SK-N-SH (cell line): ENCODE measurements at regions not wholly inside any gene's neighbourhood (a gene's known extent, or its start where the extent isn't known, plus 50 kb on each side); places are given as distances from the start of the nearest gene placed in this dataset.

Source experiments
- CTCF ChIA-PET: fragments of 300-600, 350-600 bp; formaldehyde crosslinking; extraction: SDS; loops from one replicate; lab custom pipeline; 2021; lab: Yijun Ruan, JAX
- POLR2A ChIA-PET: fragments of 350-600 bp; sonication (Branson Sonifier 250); formaldehyde crosslinking; extraction: SDS; loops from one replicate; lab custom pipeline; 2020; ENCODE audit warnings: antibody characterized with exemption, inconsistent platforms; lab: Yijun Ruan, JAX
- DNase-seq: peaks from one replicate; pipeline ENCODE4 v3.0.0; 2012
- H2AFZ ChIP-seq: fragments of 200-600 bp; sonication (generic); 2 replicates; pipeline ENCODE4 v1.8.1; 2016; ENCODE audit warnings: antibody characterized with exemption, mild to moderate bottlenecking, low read depth
- H3F3A ChIP-seq: fragments of 200-600 bp; sonication (generic); replicated peaks from 2 replicates; pipeline ENCODE3; 2016; ENCODE audit warnings: antibody characterized with exemption, mild to moderate bottlenecking; ENCODE audit not compliant: insufficient read depth
- H3K27ac ChIP-seq, 2 experiments: fragments of 200-500 bp in 1 of 2; fragments of 200-600 bp in 1 of 2; sonication (Bioruptor generic) in 1 of 2; sonication (generic), shearing (Covaris generic) in 1 of 2; 2 replicates each; pipeline versions ENCODE4 v1.5.1 to v1.6.1; 2014 to 2016; ENCODE audit warnings: low read depth in 2 of 2, inconsistent platforms in 1 of 2, low read length in 1 of 2, mild to moderate bottlenecking in 1 of 2, mixed read lengths in 1 of 2
- H3K27me3 ChIP-seq: fragments of 200-600 bp; sonication (generic), shearing (Covaris generic); 2 replicates; pipeline ENCODE4 v1.6.1; 2016; ENCODE audit warnings: mixed run types; ENCODE audit not compliant: insufficient read depth
- H3K36me3 ChIP-seq, 2 experiments: fragments of 200-500 bp in 1 of 2; fragments of 200-600 bp in 1 of 2; sonication (Bioruptor generic) in 1 of 2; sonication (generic) in 1 of 2; replicated peaks in 1 of 2; 2 replicates each; pipeline versions ENCODE3 to v1.5.1; 2014 to 2016; ENCODE audit warnings: low read length in 1 of 2, mild to moderate bottlenecking in 1 of 2; ENCODE audit not compliant: insufficient read depth in 2 of 2, control insufficient read depth in 1 of 2
- H3K4me1 ChIP-seq, 2 experiments: fragments of 200-500 bp in 1 of 2; fragments of 200-600 bp in 1 of 2; sonication (Bioruptor generic) in 1 of 2; sonication (generic), shearing (Covaris generic) in 1 of 2; 2 replicates each; pipeline versions ENCODE4 v1.5.1 to v1.6.1; 2014 to 2016; ENCODE audit warnings: low read depth in 1 of 2, low read length in 1 of 2, mixed run types in 1 of 2; ENCODE audit not compliant: insufficient read depth in 2 of 2, control insufficient read depth in 1 of 2
- H3K4me2 ChIP-seq: fragments of 200-600 bp; sonication (generic), shearing (Covaris generic); 2 replicates; pipeline ENCODE4 v1.6.1; 2017; ENCODE audit warnings: mixed run types
- H3K4me3 ChIP-seq, 2 experiments: fragments of 200-500 bp in 1 of 2; fragments of 200-600 bp in 1 of 2; sonication (Bioruptor generic) in 1 of 2; sonication (generic), shearing (Covaris generic) in 1 of 2; 2 replicates each; pipeline versions ENCODE4 v1.5.1 to v1.8.1; 2014 to 2016; ENCODE audit warnings: low read depth in 2 of 2, inconsistent platforms in 1 of 2, low read length in 1 of 2, mild to moderate bottlenecking in 1 of 2, mixed read lengths in 1 of 2, moderate library complexity in 1 of 2
- H3K79me2 ChIP-seq: fragments of 200-600 bp; sonication (generic); 2 replicates; pipeline ENCODE4 v1.8.1; 2017; ENCODE audit warnings: mild to moderate bottlenecking; ENCODE audit not compliant: insufficient read depth
- H3K9ac ChIP-seq: fragments of 200-600 bp; sonication (generic); 2 replicates; pipeline ENCODE4 v1.6.1; 2017; ENCODE audit warnings: mixed run types
- H3K9me2 ChIP-seq: fragments of 200-600 bp; sonication (generic); 2 replicates; pipeline ENCODE4 v1.6.1; 2017; ENCODE audit warnings: mixed run types
- H3K9me3 ChIP-seq: fragments of 200-600 bp; sonication (generic); 2 replicates; pipeline ENCODE4 v1.6.1; 2017; ENCODE audit warnings: mixed run types, mild to moderate bottlenecking, moderate library complexity
- H4K20me1 ChIP-seq: fragments of 200-600 bp; sonication (generic); 2 replicates; pipeline ENCODE4 v1.6.1; 2017; ENCODE audit warnings: mild to moderate bottlenecking, mixed run types; ENCODE audit not compliant: insufficient read depth
- CHD2 ChIP-seq: fragments of 150-350 bp; IDR thresholded peaks from 2 replicates; pipeline ENCODE4 v1.6.1; 2018; ENCODE audit warnings: low read length; ENCODE audit not compliant: partially characterized antibody
- CTCF ChIP-seq: fragments of 200-600 bp; sonication (generic); IDR thresholded peaks from 2 replicates; pipeline ENCODE4 v1.6.1; 2017; ENCODE audit warnings: antibody characterized with exemption, mild to moderate bottlenecking, moderate library complexity
- ELF1 ChIP-seq: IDR thresholded peaks from 2 replicates; pipeline ENCODE4 v1.4.0; 2012
- FOXM1 ChIP-seq: IDR thresholded peaks from 2 replicates; pipeline ENCODE4 v1.4.0; 2012; ENCODE audit warnings: low read depth, mild to moderate bottlenecking
- GATA2 ChIP-seq: sonication (generic); formaldehyde crosslinking; IDR thresholded peaks from 2 replicates; pipeline ENCODE4 v1.5.0; 2020; ENCODE audit warnings: mild to moderate bottlenecking, missing genetic modification reagents
- NFIC ChIP-seq: IDR thresholded peaks from 2 replicates; pipeline ENCODE4 v1.4.0; 2012; ENCODE audit warnings: borderline replicate concordance
- POLR2AphosphoS5 ChIP-seq: IDR thresholded peaks from 2 replicates; pipeline ENCODE4 v1.6.1; 2012; ENCODE audit warnings: low read depth, low read length
- RCOR1 ChIP-seq: fragments of 150-350 bp; IDR thresholded peaks from 2 replicates; pipeline ENCODE4 v1.6.1; 2017; ENCODE audit warnings: antibody characterized with exemption, low read length
- REST ChIP-seq: IDR thresholded peaks from 2 replicates; pipeline ENCODE4 v1.6.1; 2012; ENCODE audit warnings: mild to moderate bottlenecking, low read depth, low read length, moderate library complexity
- RXRA ChIP-seq: IDR thresholded peaks from 2 replicates; pipeline ENCODE4 v1.4.0; 2012; ENCODE audit warnings: low read depth, mild to moderate bottlenecking, borderline replicate concordance
- SMC3 ChIP-seq: IDR thresholded peaks from 2 replicates; pipeline ENCODE4 v1.6.1; 2012; ENCODE audit warnings: low read depth, low read length, improper control_type of control experiment
- TAF1 ChIP-seq: IDR thresholded peaks from 2 replicates; pipeline ENCODE4 v1.6.1; 2012; ENCODE audit warnings: low read depth, mild to moderate bottlenecking, low read length, moderate library complexity, borderline replicate concordance
- WGBS: methylation state at CpG from one replicate; pipeline ENCODE4 v1.1.6; 2017; ENCODE audit warnings: low lambda C conversion rate; 5-methylcytosine and 5-hydroxymethylcytosine counted together
- TF ChIP-seq, protein P1 (sequence below): IDR thresholded peaks from 2 replicates; pipeline ENCODE4 v1.4.0; 2012; ENCODE audit warnings: low read depth
- TF ChIP-seq, protein P2 (sequence below): IDR thresholded peaks from 2 replicates; pipeline ENCODE4 v1.4.0; 2012; ENCODE audit warnings: low read depth, borderline replicate concordance

GRCh38 chr11:105324156-105324555, 184.6 kb upstream of the CARD18 start:
- Histone ChIP-seq H3K4me1 (no peaks in the 10 kb centered on the region), H3K9me2 (no peaks in the 10 kb centered on the region), H3K27ac (no peak overlapping the region), H3F3A (no peaks in the 10 kb centered on the region), H3K36me3 (no peaks in the 10 kb centered on the region), H3K9ac (no peak overlapping the region)
- no peak for DNase-seq
- POLR2A ChIA-PET: no interaction called here
- CTCF ChIA-PET: interaction anchor here (0.5 kb wide), 1 partner anchor 80 kb away, joined by 3 read pairs; no protein-coding TSS in a partner anchor
- TF ChIP-seq, protein P1, sequence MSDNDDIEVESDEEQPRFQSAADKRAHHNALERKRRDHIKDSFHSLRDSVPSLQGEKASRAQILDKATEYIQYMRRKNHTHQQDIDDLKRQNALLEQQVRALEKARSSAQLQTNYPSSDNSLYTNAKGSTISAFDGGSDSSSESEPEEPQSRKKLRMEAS: no peak
- TF ChIP-seq NFIC (no peak), FOXM1 (no peak), GATA2 (CRISPR knock-in tag) (no peak), ELF1 (no peak), CTCF (no peak), RXRA (no peak), TAF1 (no peak), RCOR1 (no peak), POLR2AphosphoS5 (no peak), SMC3 (no peak), CHD2 (no peak), REST (no peak)
- TF ChIP-seq, protein P2, sequence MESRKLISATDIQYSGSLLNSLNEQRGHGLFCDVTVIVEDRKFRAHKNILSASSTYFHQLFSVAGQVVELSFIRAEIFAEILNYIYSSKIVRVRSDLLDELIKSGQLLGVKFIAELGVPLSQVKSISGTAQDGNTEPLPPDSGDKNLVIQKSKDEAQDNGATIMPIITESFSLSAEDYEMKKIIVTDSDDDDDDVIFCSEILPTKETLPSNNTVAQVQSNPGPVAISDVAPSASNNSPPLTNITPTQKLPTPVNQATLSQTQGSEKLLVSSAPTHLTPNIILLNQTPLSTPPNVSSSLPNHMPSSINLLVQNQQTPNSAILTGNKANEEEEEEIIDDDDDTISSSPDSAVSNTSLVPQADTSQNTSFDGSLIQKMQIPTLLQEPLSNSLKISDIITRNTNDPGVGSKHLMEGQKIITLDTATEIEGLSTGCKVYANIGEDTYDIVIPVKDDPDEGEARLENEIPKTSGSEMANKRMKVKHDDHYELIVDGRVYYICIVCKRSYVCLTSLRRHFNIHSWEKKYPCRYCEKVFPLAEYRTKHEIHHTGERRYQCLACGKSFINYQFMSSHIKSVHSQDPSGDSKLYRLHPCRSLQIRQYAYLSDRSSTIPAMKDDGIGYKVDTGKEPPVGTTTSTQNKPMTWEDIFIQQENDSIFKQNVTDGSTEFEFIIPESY: no peak
- TF ChIP-seq, all 33 proteins: peak for 0
- 70% methylated on average over 7 of the region's 7 CpGs for WGBS
- H3K27me3 ChIP-seq: no peaks in the 10 kb centered on the region
- no peaks in the 10 kb centered on the region for H3K9me3 ChIP-seq
- no peak overlapping the region for H3K4me2 ChIP-seq
- no peaks in the 10 kb centered on the region for H4K20me1 ChIP-seq
- H3K79me2 ChIP-seq: no peaks in the 10 kb centered on the region
- no peak overlapping the region for H2AFZ ChIP-seq
- H3K4me3 ChIP-seq: no peak overlapping the region
